Epithelial cell of esophagus (primary cell): ENCODE measurements at regions not wholly inside any gene's neighbourhood (a gene's known extent, or its start where the extent isn't known, plus 50 kb on each side); places are given as distances from the start of the nearest gene placed in this dataset.

Experiments
- DNase-seq: peaks from one replicate; pipeline ENCODE4 v3.0.0; 2010; ENCODE audit warnings: low read depth
- H3K4me3 ChIP-seq: 2 replicates; pipeline ENCODE4 v1.5.1; 2011; ENCODE audit warnings: mild to moderate bottlenecking, low read length, control low read depth
- CTCF ChIP-seq: IDR thresholded peaks from 2 replicates; pipeline ENCODE4 v1.5.1; 2011; ENCODE audit warnings: low read depth, mild to moderate bottlenecking, low read length, control low read depth, inconsistent platforms; ENCODE audit not compliant: insufficient read depth; ENCODE audit errors: missing control alignments

- no peak overlapping the region for H3K4me3 ChIP-seq
- DNase-seq = no peak
- no peak for TF ChIP-seq CTCF
These were observed 58.8 kb upstream of the NUDT4 start for GRCh38 chr12:93318720-93319522.

GRCh38 chr12:93319523-93320050, 58.1 kb upstream of the NUDT4 start:
- no peak for TF ChIP-seq CTCF
- no peak overlapping the region for H3K4me3 ChIP-seq
- no peak for DNase-seq

- peak; percentile 83 for DNase-seq
- no peak overlapping the region for H3K4me3 ChIP-seq
- no peak for TF ChIP-seq CTCF
These were observed 54.9 kb upstream of the NUDT4 start for GRCh38 chr12:93322784-93323183.

- no peak for TF ChIP-seq CTCF
- DNase-seq = peak; percentile 48
- H3K4me3 ChIP-seq = no peak overlapping the region
These were observed 53.9 kb upstream of the NUDT4 start for GRCh38 chr12:93323625-93324329.

- DNase-seq = peak; percentile 84
- no peak for TF ChIP-seq CTCF
- H3K4me3 ChIP-seq = no peak overlapping the region
These were observed 51.9 kb upstream of the NUDT4 start for GRCh38 chr12:93325855-93326254.
